OCI-LY1 (cell line): ENCODE measurements at regions not wholly inside any gene's neighbourhood (a gene's known extent, or its start where the extent isn't known, plus 50 kb on each side); places are given as distances from the start of the nearest gene placed in this dataset.

ENCODE experiments used
- H2AFZ ChIP-seq: fragments of 200-600 bp; sonication (generic), shearing (Covaris generic); 2 replicates; pipeline ENCODE4 v1.6.0; 2014; ENCODE audit warnings: antibody characterized with exemption, mild to moderate bottlenecking, low read length
- H3F3A ChIP-seq: fragments of 200-600 bp; sonication (generic), shearing (Covaris generic); 2 replicates; pipeline ENCODE4 v1.6.0; 2014; ENCODE audit warnings: mild to moderate bottlenecking, antibody characterized with exemption, low read length, moderate library complexity; ENCODE audit not compliant: insufficient read depth
- H3K27ac ChIP-seq: fragments of 200-600 bp; sonication (generic); 2 replicates; pipeline ENCODE4 v1.5.1; 2014; ENCODE audit warnings: low read length, mixed run types, mild to moderate bottlenecking, low read depth; ENCODE audit not compliant: poor library complexity, severe bottlenecking
- H3K27me3 ChIP-seq: fragments of 200-600 bp; sonication (generic); 2 replicates; pipeline ENCODE4 v1.6.0; 2014; ENCODE audit warnings: antibody characterized with exemption, mild to moderate bottlenecking, low read length, moderate library complexity; ENCODE audit not compliant: insufficient read depth
- H3K36me3 ChIP-seq: fragments of 200-600 bp; sonication (generic); 2 replicates; pipeline ENCODE4 v1.6.1; 2014; ENCODE audit warnings: mild to moderate bottlenecking, antibody characterized with exemption, low read length, moderate library complexity, mixed read lengths; ENCODE audit not compliant: insufficient read depth
- H3K4me1 ChIP-seq: fragments of 200-600 bp; sonication (generic); 2 replicates; pipeline ENCODE4 v1.5.1; 2014; ENCODE audit warnings: mild to moderate bottlenecking, low read length, moderate library complexity; ENCODE audit not compliant: insufficient read depth, severe bottlenecking
- H3K4me2 ChIP-seq: fragments of 200-600 bp; sonication (generic), shearing (Covaris generic); 2 replicates; pipeline ENCODE4 v1.6.1; 2014; ENCODE audit warnings: low read length
- H3K4me3 ChIP-seq: fragments of 200-600 bp; sonication (generic); 2 replicates; pipeline ENCODE4 v1.5.1; 2014; ENCODE audit warnings: low read length, low read depth, mild to moderate bottlenecking, mixed read lengths; ENCODE audit not compliant: poor library complexity, severe bottlenecking
- H3K79me2 ChIP-seq: fragments of 200-600 bp; shearing (Covaris generic); 2 replicates; pipeline ENCODE4 v1.6.1; 2016; ENCODE audit warnings: mixed run types, low read length, mixed read lengths; ENCODE audit not compliant: insufficient read depth
- H3K9ac ChIP-seq: fragments of 200-600 bp; sonication (generic), shearing (Covaris generic); 2 replicates; pipeline ENCODE4 v1.6.1; 2014; ENCODE audit warnings: mild to moderate bottlenecking, low read length, mixed read lengths
- H3K9me2 ChIP-seq: fragments of 200-600 bp; sonication (generic), shearing (Covaris generic); 2 replicates; pipeline ENCODE4 v1.6.1; 2014; ENCODE audit warnings: low read depth, mild to moderate bottlenecking, low read length, mixed read lengths
- H3K9me3 ChIP-seq: fragments of 200-600 bp; shearing (Covaris generic); 2 replicates; pipeline ENCODE4 v1.6.1; 2014; ENCODE audit warnings: low read length, mixed read lengths
- H4K20me1 ChIP-seq: fragments of 200-600 bp; sonication (generic), shearing (Covaris generic); 2 replicates; pipeline ENCODE4 v1.6.0; 2016; ENCODE audit warnings: mild to moderate bottlenecking, low read length; ENCODE audit not compliant: insufficient read depth
- EZH2 ChIP-seq: fragments of 200-600 bp; sonication (generic), shearing (Covaris generic); IDR thresholded peaks from 2 replicates; pipeline ENCODE4 v1.8.0; 2017; ENCODE audit warnings: borderline replicate concordance, mixed run types, mild to moderate bottlenecking, antibody characterized with exemption, low read length, moderate library complexity, mixed read lengths
- TF ChIP-seq, protein P1 (sequence below): fragments of 200-600 bp; sonication (generic), shearing (Covaris generic); IDR thresholded peaks from 2 replicates; pipeline ENCODE4 v1.5.1; 2017; ENCODE audit warnings: mild to moderate bottlenecking, antibody characterized with exemption, low read length, moderate library complexity, mixed read lengths

DNA sequence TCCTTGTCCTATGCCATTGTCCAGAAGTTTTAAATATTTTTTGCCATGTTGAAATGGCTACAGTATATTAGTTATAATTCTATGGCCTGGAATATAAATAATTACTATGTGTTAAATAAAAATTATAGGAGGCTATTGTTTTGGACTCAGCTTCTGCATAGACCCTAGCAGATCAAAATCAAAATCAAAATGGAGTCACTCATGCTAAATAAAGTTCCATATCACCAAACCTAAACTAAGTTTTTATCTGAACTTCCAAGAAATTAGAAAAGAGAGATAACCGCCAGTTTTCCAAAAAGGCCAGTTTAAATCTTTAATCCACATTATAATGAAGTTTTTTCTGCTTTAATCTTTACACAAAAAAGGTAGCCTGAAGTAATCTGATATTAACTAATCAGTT lies 227.8 kb upstream of the P2RY1 start:
- no peak overlapping the region for H3K9ac ChIP-seq
- H3F3A ChIP-seq, result no peaks in the 10 kb centered on the region
- no peaks in the 10 kb centered on the region for H3K9me3 ChIP-seq
- H3K79me2 ChIP-seq, result no peaks in the 10 kb centered on the region
- no peak overlapping the region for H3K27ac ChIP-seq
- no peak overlapping the region for H3K4me2 ChIP-seq
- no peaks in the 10 kb centered on the region for H3K4me1 ChIP-seq
- no peak overlapping the region for H2AFZ ChIP-seq
- no peak overlapping the region for H3K4me3 ChIP-seq
- no peaks in the 10 kb centered on the region for H3K9me2 ChIP-seq
- TF ChIP-seq, protein P1, sequence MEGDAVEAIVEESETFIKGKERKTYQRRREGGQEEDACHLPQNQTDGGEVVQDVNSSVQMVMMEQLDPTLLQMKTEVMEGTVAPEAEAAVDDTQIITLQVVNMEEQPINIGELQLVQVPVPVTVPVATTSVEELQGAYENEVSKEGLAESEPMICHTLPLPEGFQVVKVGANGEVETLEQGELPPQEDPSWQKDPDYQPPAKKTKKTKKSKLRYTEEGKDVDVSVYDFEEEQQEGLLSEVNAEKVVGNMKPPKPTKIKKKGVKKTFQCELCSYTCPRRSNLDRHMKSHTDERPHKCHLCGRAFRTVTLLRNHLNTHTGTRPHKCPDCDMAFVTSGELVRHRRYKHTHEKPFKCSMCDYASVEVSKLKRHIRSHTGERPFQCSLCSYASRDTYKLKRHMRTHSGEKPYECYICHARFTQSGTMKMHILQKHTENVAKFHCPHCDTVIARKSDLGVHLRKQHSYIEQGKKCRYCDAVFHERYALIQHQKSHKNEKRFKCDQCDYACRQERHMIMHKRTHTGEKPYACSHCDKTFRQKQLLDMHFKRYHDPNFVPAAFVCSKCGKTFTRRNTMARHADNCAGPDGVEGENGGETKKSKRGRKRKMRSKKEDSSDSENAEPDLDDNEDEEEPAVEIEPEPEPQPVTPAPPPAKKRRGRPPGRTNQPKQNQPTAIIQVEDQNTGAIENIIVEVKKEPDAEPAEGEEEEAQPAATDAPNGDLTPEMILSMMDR, result no peak
- no peak for TF ChIP-seq EZH2
- H4K20me1 ChIP-seq, result no peaks in the 10 kb centered on the region
- no peaks in the 10 kb centered on the region for H3K36me3 ChIP-seq
- no peaks in the 10 kb centered on the region for H3K27me3 ChIP-seq

DNA sequence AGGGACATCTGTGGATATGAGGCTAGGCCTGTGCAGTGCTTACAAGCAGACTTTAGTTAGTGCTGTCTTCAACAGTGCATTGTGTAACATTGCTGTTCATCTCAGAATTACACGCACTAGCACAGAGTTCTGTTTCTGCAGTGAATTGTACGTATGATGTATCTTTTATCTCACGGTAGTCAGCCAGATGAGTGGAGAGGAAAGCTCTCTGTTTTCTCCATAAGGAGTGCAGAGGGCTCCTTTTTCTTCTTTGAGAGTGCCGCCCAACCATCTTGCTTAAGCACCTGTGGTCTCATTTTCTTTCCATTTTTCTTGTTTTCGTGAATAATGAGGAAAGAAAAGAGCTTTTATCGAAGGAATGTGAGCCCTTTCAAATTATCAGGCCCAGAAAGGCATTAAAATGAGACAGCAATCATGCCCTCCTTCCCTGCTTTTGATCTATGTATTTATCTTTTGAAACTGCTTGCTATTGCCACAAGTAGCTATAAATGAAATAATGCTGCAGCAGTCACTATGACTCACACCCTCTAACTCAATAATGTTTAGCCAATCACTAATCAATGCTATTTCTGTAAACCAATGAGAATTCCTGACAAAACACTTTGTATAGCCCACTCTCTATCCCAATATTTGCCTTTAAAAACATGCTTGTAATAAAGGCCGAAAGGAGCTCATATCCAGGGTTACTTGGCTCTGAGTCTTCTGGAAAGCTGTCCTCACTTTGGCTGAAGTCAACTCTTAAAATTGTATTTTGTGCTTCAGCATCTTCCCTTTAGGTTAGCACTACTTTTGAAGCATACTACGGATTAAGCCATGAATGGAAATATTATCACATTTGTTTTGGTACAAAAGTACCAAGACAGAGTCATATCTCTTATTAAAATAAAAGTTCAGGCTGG lies 226.0 kb upstream of the P2RY1 start:
- no peak overlapping the region for H2AFZ ChIP-seq
- H4K20me1 ChIP-seq, result no peaks in the 10 kb centered on the region
- H3F3A ChIP-seq, result no peaks in the 10 kb centered on the region
- no peaks in the 10 kb centered on the region for H3K9me2 ChIP-seq
- H3K4me3 ChIP-seq, result no peak overlapping the region
- no peak overlapping the region for H3K4me2 ChIP-seq
- H3K9ac ChIP-seq, result no peak overlapping the region
- no peaks in the 10 kb centered on the region for H3K9me3 ChIP-seq
- no peak for TF ChIP-seq EZH2
- TF ChIP-seq, protein P1, result no peak
- H3K36me3 ChIP-seq, result no peaks in the 10 kb centered on the region
- no peak overlapping the region for H3K27ac ChIP-seq
- H3K4me1 ChIP-seq, result no peaks in the 10 kb centered on the region
- no peaks in the 10 kb centered on the region for H3K79me2 ChIP-seq
- no peaks in the 10 kb centered on the region for H3K27me3 ChIP-seq

DNA sequence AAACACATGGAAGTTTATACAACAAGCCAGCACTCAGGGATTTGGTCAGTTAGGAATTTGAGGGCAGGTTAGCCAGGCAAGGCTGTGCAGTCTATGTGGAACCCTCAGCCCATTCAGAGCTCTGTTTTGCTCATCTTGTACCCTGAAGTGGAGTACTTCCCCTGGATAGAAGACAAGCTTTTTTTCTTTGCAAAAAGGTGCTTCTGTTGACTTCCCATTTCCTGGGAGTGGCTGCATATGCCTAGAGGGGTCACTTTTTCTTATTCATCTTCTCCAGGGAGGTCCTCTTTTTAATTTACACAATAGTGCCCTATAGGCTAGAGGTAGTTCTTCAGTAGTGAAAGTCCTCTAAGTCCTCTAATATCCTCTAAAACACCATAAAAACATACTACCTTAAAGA lies 225.0 kb upstream of the P2RY1 start:
- Histone ChIP-seq H3K79me2 (no peaks in the 10 kb centered on the region), H3K4me1 (no peaks in the 10 kb centered on the region), H3K27me3 (no peaks in the 10 kb centered on the region), H3K4me3 (no peak overlapping the region), H2AFZ (no peak overlapping the region), H3K9ac (no peak overlapping the region), H3K27ac (no peak overlapping the region), H3F3A (no peaks in the 10 kb centered on the region), H4K20me1 (no peaks in the 10 kb centered on the region), H3K4me2 (no peak overlapping the region), H3K9me2 (no peaks in the 10 kb centered on the region), H3K36me3 (no peaks in the 10 kb centered on the region), H3K9me3 (no peaks in the 10 kb centered on the region)
- TF ChIP-seq, protein P1, result no peak
- TF ChIP-seq EZH2, result no peak
